Natural killer cell (primary cell): ENCODE measurements at regions not wholly inside any gene's neighbourhood (a gene's known extent, or its start where the extent isn't known, plus 50 kb on each side); places are given as distances from the start of the nearest gene placed in this dataset.

Experiments used
- ATAC-seq, 3 donors: fragments of 150-1000 bp in 2 of 3; fragments of 200-7000 bp in 1 of 3; cut with Tn5 transposase; 1 replicate in 1 of 3; 2 replicates in 2 of 3; pipeline ENCODE4 v1.10.0; 2021; ENCODE audit warnings: mild to moderate bottlenecking in 2 of 3, moderate library complexity in 2 of 3
- DNase-seq, 2 donors: peaks; one replicate each; pipeline versions ENCODE4 v3.0.0 to v3.0.0-alpha.2; 2013 to 2021; ENCODE audit warnings: mixed read lengths in 1 of 2
- H3K27ac ChIP-seq: one replicate; pipeline ENCODE4 v1.5.1; 2013; ENCODE audit warnings: mild to moderate bottlenecking, low read length
- H3K27me3 ChIP-seq: one replicate; pipeline ENCODE4 v1.6.1; 2013; ENCODE audit warnings: low read length; ENCODE audit not compliant: control insufficient read depth, insufficient read depth
- H3K36me3 ChIP-seq: one replicate; pipeline ENCODE4 v1.6.1; 2013; ENCODE audit warnings: low read length; ENCODE audit not compliant: control insufficient read depth, insufficient read depth
- H3K4me1 ChIP-seq: one replicate; pipeline ENCODE4 v1.6.1; 2013; ENCODE audit warnings: low read length; ENCODE audit not compliant: control insufficient read depth, insufficient read depth
- H3K4me3 ChIP-seq: one replicate; pipeline ENCODE4 v1.5.1; 2013; ENCODE audit warnings: low read length
- H3K9me3 ChIP-seq: one replicate; pipeline ENCODE4 v1.6.1; 2013; ENCODE audit warnings: low read length; ENCODE audit not compliant: control insufficient read depth, insufficient read depth
- H3K27ac Mint-ChIP-seq, 2 donors: one replicate each; pipeline ENCODE4 v1.8.0; 2022; ENCODE audit warnings: mild to moderate bottlenecking in 2 of 2, mixed read lengths in 2 of 2, moderate library complexity in 1 of 2
- H3K27me3 Mint-ChIP-seq, 2 donors: one replicate each; pipeline ENCODE4 v1.8.0; 2022; ENCODE audit warnings: low read depth in 2 of 2, mixed read lengths in 2 of 2
- H3K36me3 Mint-ChIP-seq: one replicate; pipeline ENCODE4 v1.8.0; 2022; ENCODE audit warnings: mixed read lengths
- H3K4me1 Mint-ChIP-seq, 2 donors: one replicate each; pipeline ENCODE4 v1.8.0; 2022; ENCODE audit warnings: mixed read lengths in 2 of 2
- H3K4me3 Mint-ChIP-seq: one replicate; pipeline ENCODE4 v1.8.0; 2022; ENCODE audit warnings: mild to moderate bottlenecking, moderate library complexity, mixed read lengths
- H3K9me3 Mint-ChIP-seq, 2 donors: one replicate each; pipeline ENCODE4 v1.8.0; 2022; ENCODE audit warnings: mixed read lengths in 2 of 2
- CTCF ChIP-seq: fragments of 200-600 bp; IDR thresholded peaks from one replicate; pipeline ENCODE4 v1.8.0; 2022; ENCODE audit warnings: antibody characterized with exemption
- WGBS: methylation state at CpG from one replicate; pipeline ENCODE4 v1.1.7; 2013; ENCODE audit warnings: missing lambda C conversion rate; ENCODE audit not compliant: insufficient coverage; 5-methylcytosine and 5-hydroxymethylcytosine counted together
- intact Hi-C: fragments of 100-400 bp; cut with micrococcal nuclease; formaldehyde crosslinking; loops from one replicate; pipeline ENCODE4 v1.14.2; 2022

GRCh38 chr14:100664841-100665510, 61.7 kb upstream of the DLK1 start:
- H3K4me3 Mint-ChIP-seq: no peak overlapping the region
- intact Hi-C loops: no loop called here

GRCh38 chr14:100665511-100666032, 61.1 kb upstream of the DLK1 start:
- 83% methylated on average over 11 of the region's 11 CpGs for WGBS
- no peak overlapping the region for H3K4me3 Mint-ChIP-seq
- Histone ChIP-seq H3K27ac (no peak overlapping the region), H3K4me3 (no peak overlapping the region), H3K27me3 (peaks cover 7% of the 10 kb centered on the region), H3K9me3 (no peaks in the 10 kb centered on the region), H3K36me3 (no peaks in the 10 kb centered on the region), H3K4me1 (peaks cover 3% of the 10 kb centered on the region)
- H3K27ac Mint-ChIP-seq: no peak overlapping the region
- no peaks in the 10 kb centered on the region for H3K36me3 Mint-ChIP-seq
- H3K4me1 Mint-ChIP-seq: peaks cover 0 to 8% of the 10 kb centered on the region in 2 donors
- DNase-seq: no peak
- no peaks in the 10 kb centered on the region for H3K9me3 Mint-ChIP-seq
- intact Hi-C loops: no loop called here
- no peak for ATAC-seq
- peaks cover 11 to 22% of the 10 kb centered on the region in 2 donors for H3K27me3 Mint-ChIP-seq
- TF ChIP-seq CTCF: no peak

More at GRCh38 chr14:100664841-100665510, 61.7 kb upstream of the DLK1 start:
- ATAC-seq: no peak
- H3K27ac ChIP-seq: no peak overlapping the region
- Mint-ChIP-seq H3K4me1 (peaks cover 0 to 8% of the 10 kb centered on the region in 2 donors), H3K36me3 (no peaks in the 10 kb centered on the region), H3K27ac (no peak overlapping the region), H3K27me3 (peaks cover 11 to 22% of the 10 kb centered on the region in 2 donors), H3K9me3 (no peaks in the 10 kb centered on the region)
- H3K27me3 ChIP-seq: peaks cover 7% of the 10 kb centered on the region
- H3K4me3 ChIP-seq: no peak overlapping the region
- no peaks in the 10 kb centered on the region for H3K36me3 ChIP-seq
- no peak for DNase-seq
- H3K9me3 ChIP-seq: no peaks in the 10 kb centered on the region
- no peak for TF ChIP-seq CTCF
- H3K4me1 ChIP-seq: peaks cover 3% of the 10 kb centered on the region
- 92% methylated on average over 14 of the region's 14 CpGs for WGBS

- WGBS: 90% methylated on average over 3 of the region's 3 CpGs
- TF ChIP-seq CTCF: no peak
- Mint-ChIP-seq H3K36me3 (no peaks in the 10 kb centered on the region), H3K4me1 (peaks cover 0 to 8% of the 10 kb centered on the region in 2 donors), H3K9me3 (no peaks in the 10 kb centered on the region), H3K4me3 (no peak overlapping the region), H3K27me3 (peaks cover 18 to 22% of the 10 kb centered on the region in 2 donors), H3K27ac (no peak overlapping the region)
- intact Hi-C loops: no loop called here
- H3K4me3 ChIP-seq: no peak overlapping the region
- peaks cover 7% of the 10 kb centered on the region for H3K27me3 ChIP-seq
- H3K9me3 ChIP-seq: no peaks in the 10 kb centered on the region
- no peak for DNase-seq
- no peak for ATAC-seq
- peaks cover 3% of the 10 kb centered on the region for H3K4me1 ChIP-seq
- no peak overlapping the region for H3K27ac ChIP-seq
- H3K36me3 ChIP-seq: no peaks in the 10 kb centered on the region
Measured at GRCh38 chr14:100666403-100666802, 60.3 kb upstream of the DLK1 start.

- ATAC-seq (no peak), DNase-seq (no peak)
- Mint-ChIP-seq H3K4me3 (no peak overlapping the region), H3K27me3 (peaks cover 22 to 26% of the 10 kb centered on the region in 2 donors), H3K9me3 (no peaks in the 10 kb centered on the region), H3K4me1 (peaks cover 0 to 8% of the 10 kb centered on the region in 2 donors), H3K27ac (no peak overlapping the region), H3K36me3 (no peaks in the 10 kb centered on the region)
- Histone ChIP-seq H3K9me3 (no peaks in the 10 kb centered on the region), H3K4me3 (no peak overlapping the region), H3K36me3 (no peaks in the 10 kb centered on the region), H3K4me1 (peaks cover 3% of the 10 kb centered on the region), H3K27ac (no peak overlapping the region), H3K27me3 (peaks cover 7% of the 10 kb centered on the region)
- 89% methylated on average over 10 of the region's 10 CpGs for WGBS
- no peak for TF ChIP-seq CTCF
- intact Hi-C loops: no loop called here
Measured at GRCh38 chr14:100666851-100667250, 59.8 kb upstream of the DLK1 start.
